ENCODE measurements at regions not wholly inside any gene's neighbourhood (a gene's known extent, or its start where the extent isn't known, plus 50 kb on each side); places are given as distances from the start of the nearest gene placed in this dataset.

- TF ChIP-seq CBX2 (IDR thresholded peaks at IDR 0.05; ENCODE audit: low read depth, low read length) = no peak
- TF ChIP-seq CBX2 (CRISPR knock-in tag; IDR thresholded peaks at IDR 0.05; ENCODE audit: low read depth) = no peak
- TF ChIP-seq SETDB1 (CRISPR knock-in tag; IDR thresholded peaks at IDR 0.05; ENCODE audit: borderline replicate concordance) = no peak
- TF ChIP-seq ZNF782 (CRISPR knock-in tag; IDR thresholded peaks at IDR 0.05; ENCODE audit: borderline replicate concordance) = no peak
- peak; percentile 86; the same call in 1 of the 2 replicates for TF ChIP-seq FOXJ3 (CRISPR knock-in tag; IDR thresholded peaks at IDR 0.05; ENCODE audit: borderline replicate concordance)
- 0 out of 2 replicates have a peak, but pooled peaks have one; percentile 24 for TF ChIP-seq SP140L (CRISPR knock-in tag; IDR thresholded peaks at IDR 0.05; ENCODE audit: borderline replicate concordance)
- TF ChIP-seq ZNF709 (CRISPR knock-in tag; IDR thresholded peaks at IDR 0.05) = no peak
- TF ChIP-seq AHR (CRISPR knock-in tag; IDR thresholded peaks at IDR 0.05) = no peak; the same call in 1 of the 2 replicates
- peak; percentile 89; the same call in 1 of the 2 replicates for TF ChIP-seq ZNF710 (CRISPR knock-in tag; IDR thresholded peaks at IDR 0.05; ENCODE audit: borderline replicate concordance)
- no peak for TF ChIP-seq HIVEP1 (CRISPR knock-in tag; IDR thresholded peaks at IDR 0.05)
- TF ChIP-seq SAP130 (CRISPR knock-in tag; IDR thresholded peaks at IDR 0.05; ENCODE audit: low read depth) = peak; percentile 94
- TF ChIP-seq ZNF670 (CRISPR knock-in tag; IDR thresholded peaks at IDR 0.05; ENCODE audit: borderline replicate concordance) = 0 out of 2 replicates have a peak, but pooled peaks have one; percentile 39
- TF ChIP-seq ZFP37 (CRISPR knock-in tag; IDR thresholded peaks at IDR 0.05; ENCODE audit: borderline replicate concordance) = no peak
- peak; percentile 92; the same call in 1 of the 2 replicates for TF ChIP-seq ZFP1 (CRISPR knock-in tag; IDR thresholded peaks at IDR 0.05)
- peak; percentile 99 for TF ChIP-seq GATAD2A (CRISPR knock-in tag; IDR thresholded peaks at IDR 0.05)
- peak; percentile 57; the same call in 1 of the 2 replicates for TF ChIP-seq NKX3-1 (CRISPR knock-in tag; IDR thresholded peaks at IDR 0.05)
- no peak for TF ChIP-seq ZNF558 (CRISPR knock-in tag; IDR thresholded peaks at IDR 0.05; ENCODE audit: borderline replicate concordance)
- no peak for TF ChIP-seq ZNF24 (IDR thresholded peaks at IDR 0.05)
- TF ChIP-seq ARID4A (CRISPR knock-in tag; IDR thresholded peaks at IDR 0.05; ENCODE audit: borderline replicate concordance) = peak; percentile 60; the same call in 1 of the 2 replicates
- peak; percentile 69 for TF ChIP-seq KMT2B (CRISPR knock-in tag; IDR thresholded peaks at IDR 0.05)
- peak; percentile 93 for TF ChIP-seq NR2F2 (IDR thresholded peaks at IDR 0.05; ENCODE audit: borderline replicate concordance, low read depth)
- TF ChIP-seq RARA (CRISPR knock-in tag; IDR thresholded peaks at IDR 0.05) = peak; percentile 94
- TF ChIP-seq ZNF33B (CRISPR knock-in tag; IDR thresholded peaks at IDR 0.05) = no peak
- peak; percentile 82; the same call in 1 of the 2 replicates for TF ChIP-seq MIER2 (CRISPR knock-in tag; IDR thresholded peaks at IDR 0.05)
- TF ChIP-seq ZSCAN29 (CRISPR knock-in tag; conservative IDR thresholded peaks at IDR 0.05) = 0 out of 2 replicates have a peak, but pooled peaks have one; percentile 9
- peak; percentile 87; the same call in 1 of the 2 replicates for TF ChIP-seq NFKBIZ (CRISPR knock-in tag; IDR thresholded peaks at IDR 0.05)
- no peak for TF ChIP-seq MAFF (IDR thresholded peaks at IDR 0.05; ENCODE audit: low read depth, low read length)
Observed at GRCh38 chr6:138550346-138550767, 51.1 kb upstream of the NHSL1 start (continued).
